Tibial nerve (tissue), 4 donors: ENCODE measurements at regions not wholly inside any gene's neighbourhood (a gene's known extent, or its start where the extent isn't known, plus 50 kb on each side); places are given as distances from the start of the nearest gene placed in this dataset.

Source experiments
- DNase-seq, 2 donors: peaks; one replicate each; pipeline ENCODE4 v3.0.0-alpha.2; 2019; ENCODE audit warnings: low spot score in 2 of 2
- H3K27ac ChIP-seq, 4 donors: fragments of 200-600 bp; sonication (generic) in 3 of 4; one replicate each; pipeline ENCODE4 v1.5.1; 2017 to 2019; ENCODE audit warnings: mild to moderate bottlenecking in 1 of 4
- H3K27me3 ChIP-seq, 2 donors: fragments of 200-600 bp; sonication (generic) in 1 of 2; one replicate each; pipeline versions ENCODE4 v1.5.1 to v1.6.0; 2017 to 2019
- H3K36me3 ChIP-seq, 3 donors: fragments of 200-600 bp; sonication (generic); one replicate each; pipeline ENCODE4 v1.5.1; 2018 to 2019
- H3K4me1 ChIP-seq, 4 donors: fragments of 200-600 bp; sonication (generic) in 3 of 4; one replicate each; pipeline ENCODE4 v1.5.1; 2017 to 2019
- H3K4me3 ChIP-seq, 4 donors: fragments of 200-600 bp; sonication (generic) in 3 of 4; one replicate each; pipeline ENCODE4 v1.5.1; 2017 to 2019; ENCODE audit warnings: mild to moderate bottlenecking in 1 of 4, moderate library complexity in 1 of 4
- H3K9me3 ChIP-seq, 4 donors: fragments of 200-600 bp; sonication (generic) in 3 of 4; one replicate each; pipeline ENCODE4 v1.5.1; 2017 to 2019
- CTCF ChIP-seq, 5 experiments: fragments of 200-600 bp in 3 of 5; fragments of 450-650 bp in 2 of 5; sonication (generic) in 3 of 5; IDR thresholded peaks; one replicate each; pipeline ENCODE4 v1.5.1; 2016 to 2019; ENCODE audit warnings: antibody characterized with exemption in 5 of 5, mild to moderate bottlenecking in 3 of 5, moderate library complexity in 2 of 5
- EP300 ChIP-seq, 2 donors: sonication (generic); formaldehyde crosslinking; IDR thresholded peaks; one replicate each; pipeline ENCODE4 v1.6.1; 2017; ENCODE audit warnings: antibody characterized with exemption in 2 of 2, mild to moderate bottlenecking in 1 of 2
- POLR2A ChIP-seq, 2 donors: fragments of 450-650 bp; IDR thresholded peaks; one replicate each; pipeline ENCODE4 v1.6.1; 2017; ENCODE audit warnings: antibody characterized with exemption in 2 of 2, mild to moderate bottlenecking in 2 of 2, moderate library complexity in 2 of 2
- WGBS, 2 donors: methylation state at CpG; one replicate each; pipeline ENCODE4 v1.1.5; 2018; 5-methylcytosine and 5-hydroxymethylcytosine counted together

- H3K4me3 ChIP-seq: no peak overlapping the region
- no peak overlapping the region for H3K27ac ChIP-seq
- H3K9me3 ChIP-seq: peaks cover 0 to 37% (median 6%) of the 10 kb centered on the region in 4 donors
- H3K36me3 ChIP-seq: no peaks in the 10 kb centered on the region
- H3K27me3 ChIP-seq: no peaks in the 10 kb centered on the region
- 95 to 96% methylated on average over 3 of the region's 3 CpGs for WGBS, 2 donors
- DNase-seq: no peak
- H3K4me1 ChIP-seq: no peaks in the 10 kb centered on the region
- TF ChIP-seq POLR2A (IDR thresholded peaks at IDR 0.05) (no peak), CTCF (IDR thresholded peaks at IDR 0.05) (no peak), EP300 (IDR thresholded peaks at IDR 0.05) (no peak)
Observed at GRCh38 chr3:110966966-110967663, 104.5 kb upstream of the NECTIN3 start.

GRCh38 chr3:110968076-110968475, 103.5 kb upstream of the NECTIN3 start:
- DNase-seq: no peak
- no peaks in the 10 kb centered on the region for H3K4me1 ChIP-seq
- H3K27me3 ChIP-seq: no peaks in the 10 kb centered on the region
- no peak overlapping the region for H3K4me3 ChIP-seq
- H3K27ac ChIP-seq: no peak overlapping the region
- TF ChIP-seq POLR2A (IDR thresholded peaks at IDR 0.05) (no peak), EP300 (IDR thresholded peaks at IDR 0.05) (no peak), CTCF (IDR thresholded peaks at IDR 0.05) (no peak)
- peaks cover 0 to 29% (median 2%) of the 10 kb centered on the region in 4 donors for H3K9me3 ChIP-seq
- 32 to 41% methylated on average over 1 of the region's 1 CpG for WGBS, 2 donors
- no peaks in the 10 kb centered on the region for H3K36me3 ChIP-seq

GRCh38 chr3:110969229-110970211, 102.1 kb upstream of the NECTIN3 start:
- WGBS, 2 donors: 86 to 93% methylated on average over 19 of the region's 19 CpGs
- H3K27me3 ChIP-seq: no peaks in the 10 kb centered on the region

GRCh38 chr3:110971010-110971601, 100.5 kb upstream of the NECTIN3 start:
- Histone ChIP-seq H3K9me3 (peaks cover 0 to 15% (median 2%) of the 10 kb centered on the region in 4 donors), H3K27ac (no peak overlapping the region), H3K4me1 (peaks cover 0 to 3% (median 0%) of the 10 kb centered on the region in 4 donors), H3K4me3 (no peak overlapping the region), H3K36me3 (no peaks in the 10 kb centered on the region), H3K27me3 (no peaks in the 10 kb centered on the region)
- DNase-seq: no peak
- WGBS, 2 donors: 93% methylated on average over 9 of the region's 9 CpGs
- no peak for TF ChIP-seq EP300 (IDR thresholded peaks at IDR 0.05)
- TF ChIP-seq POLR2A (IDR thresholded peaks at IDR 0.05): no peak
- TF ChIP-seq CTCF (IDR thresholded peaks at IDR 0.05): no peak

More at GRCh38 chr3:110969229-110970211, 102.1 kb upstream of the NECTIN3 start:
- peaks cover 0 to 23% (median 2%) of the 10 kb centered on the region in 4 donors for H3K9me3 ChIP-seq
- no peak overlapping the region for H3K4me3 ChIP-seq
- no peak overlapping the region for H3K27ac ChIP-seq
- DNase-seq: no peak
- TF ChIP-seq CTCF (IDR thresholded peaks at IDR 0.05) (no peak), POLR2A (IDR thresholded peaks at IDR 0.05) (no peak), EP300 (IDR thresholded peaks at IDR 0.05) (no peak)
- no peaks in the 10 kb centered on the region for H3K4me1 ChIP-seq
- H3K36me3 ChIP-seq: no peaks in the 10 kb centered on the region
